ENCODE measurements at regions not wholly inside any gene's neighbourhood (a gene's known extent, or its start where the extent isn't known, plus 50 kb on each side); places are given as distances from the start of the nearest gene placed in this dataset.

GRCh38 chr6:9659848-9660247 lies 755.0 kb downstream of the TFAP2A start:
- Histone ChIP-seq H3K4me1 (no peaks in the 10 kb centered on the region), H3K36me3 (no peaks in the 10 kb centered on the region), H3K4me3 (no peak overlapping the region), H3K27ac (no peak overlapping the region), H3K9me3 (no peaks in the 10 kb centered on the region), H3K27me3 (no peaks in the 10 kb centered on the region)
- TF ChIP-seq POLR2A (IDR thresholded peaks at IDR 0.05) (no peak), CTCF (IDR thresholded peaks at IDR 0.05) (no peak)
- DNase-seq = no peak
- intact Hi-C loops (cut with DNase I; ENCODE audit: low total_unique reads) = no loop called here

- Histone ChIP-seq H3K4me1 (no peaks in the 10 kb centered on the region), H3K9me3 (no peaks in the 10 kb centered on the region), H3K36me3 (no peaks in the 10 kb centered on the region), H3K27ac (no peak overlapping the region), H3K27me3 (no peaks in the 10 kb centered on the region), H3K4me3 (no peak overlapping the region)
- DNase-seq = no peak
- intact Hi-C loops (cut with DNase I; ENCODE audit: low total_unique reads) = no loop called here
- no peak for TF ChIP-seq POLR2A (IDR thresholded peaks at IDR 0.05)
- TF ChIP-seq CTCF (IDR thresholded peaks at IDR 0.05) = no peak
These were observed 756.9 kb downstream of the TFAP2A start for GRCh38 chr6:9657994-9658393.

GRCh38 chr6:9647599-9647998 lies 767.3 kb downstream of the TFAP2A start:
- Histone ChIP-seq H3K27me3 (no peaks in the 10 kb centered on the region), H3K9me3 (no peaks in the 10 kb centered on the region), H3K27ac (no peak overlapping the region), H3K4me1 (no peaks in the 10 kb centered on the region), H3K4me3 (no peak overlapping the region), H3K36me3 (no peaks in the 10 kb centered on the region)
- no peak for TF ChIP-seq CTCF (IDR thresholded peaks at IDR 0.05)
- TF ChIP-seq POLR2A (IDR thresholded peaks at IDR 0.05) = no peak
- no peak for DNase-seq
- intact Hi-C loops (cut with DNase I; ENCODE audit: low total_unique reads) = no loop called here

GRCh38 chr6:9647071-9647445 lies 767.8 kb downstream of the TFAP2A start:
- Histone ChIP-seq H3K36me3 (no peaks in the 10 kb centered on the region), H3K9me3 (no peaks in the 10 kb centered on the region), H3K27ac (no peak overlapping the region), H3K27me3 (no peaks in the 10 kb centered on the region), H3K4me3 (no peak overlapping the region), H3K4me1 (no peaks in the 10 kb centered on the region)
- no peak for DNase-seq
- intact Hi-C loops (cut with DNase I; ENCODE audit: low total_unique reads) = no loop called here
- no peak for TF ChIP-seq CTCF (IDR thresholded peaks at IDR 0.05)
- TF ChIP-seq POLR2A (IDR thresholded peaks at IDR 0.05) = no peak

- Histone ChIP-seq H3K4me1 (no peaks in the 10 kb centered on the region), H3K27me3 (no peaks in the 10 kb centered on the region), H3K36me3 (no peaks in the 10 kb centered on the region), H3K9me3 (no peaks in the 10 kb centered on the region), H3K4me3 (no peak overlapping the region), H3K27ac (no peak overlapping the region)
- peak in 1 of 2 donors; percentile 30 for DNase-seq
- TF ChIP-seq CTCF (IDR thresholded peaks at IDR 0.05) (no peak), POLR2A (IDR thresholded peaks at IDR 0.05) (no peak)
- intact Hi-C loops (cut with DNase I; ENCODE audit: low total_unique reads) = no loop called here
These were observed 768.4 kb downstream of the TFAP2A start for GRCh38 chr6:9646342-9647070.

All from uterus (tissue), 3 donors.